ENCODE measurements at regions not wholly inside any gene's neighbourhood (a gene's known extent, or its start where the extent isn't known, plus 50 kb on each side); places are given as distances from the start of the nearest gene placed in this dataset.

DNA sequence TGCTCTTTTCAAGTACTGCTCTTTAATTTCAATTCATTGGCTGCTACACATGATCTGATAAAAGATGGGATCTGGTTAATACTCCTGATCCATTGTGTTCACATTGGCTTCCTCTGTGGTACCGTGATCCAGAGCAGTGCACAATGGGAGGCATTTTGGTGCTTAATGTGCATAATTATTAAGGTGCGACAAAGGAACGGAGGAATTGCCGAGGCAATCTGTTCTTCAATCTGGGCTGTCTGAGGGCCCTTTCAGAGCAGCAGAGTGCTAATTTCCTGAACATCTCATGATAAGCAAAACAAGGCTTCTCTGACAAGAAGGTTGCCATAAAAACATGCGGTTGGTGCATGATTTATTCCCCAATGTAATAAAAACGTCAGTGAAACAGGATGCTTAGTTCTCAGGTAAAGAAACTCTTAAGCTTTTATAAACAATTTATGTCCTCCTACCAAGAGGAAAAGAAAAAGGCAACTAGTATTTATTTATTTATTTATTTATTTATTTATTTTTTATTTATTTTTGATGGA is 64.0 kb upstream of the EPHA3 start:
- Histone ChIP-seq H3K27ac (ENCODE audit: low read length) (no peak overlapping the region), H4K20me1 (ENCODE audit: insufficient read depth, low read length) (no peaks in the 10 kb centered on the region), H3K79me2 (ENCODE audit: low read length) (no peaks in the 10 kb centered on the region), H3K36me3 (replicated peaks; ENCODE audit: insufficient read depth, low read length) (no peaks in the 10 kb centered on the region), H3K4me3 (ENCODE audit: low read length) (no peak overlapping the region), H3K27me3 (replicated peaks; ENCODE audit: insufficient read depth, low read length) (no peaks in the 10 kb centered on the region), H3K9ac (ENCODE audit: low read length) (no peak overlapping the region), H3F3A (ENCODE audit: insufficient read depth, low read length) (no peaks in the 10 kb centered on the region), H3K9me2 (replicated peaks; ENCODE audit: insufficient read depth, low read length) (no peaks in the 10 kb centered on the region), H3K4me1 (ENCODE audit: low read length) (no peaks in the 10 kb centered on the region), H3K4me2 (ENCODE audit: low read depth, low read length) (no peak overlapping the region), H2AFZ (ENCODE audit: low read length) (no peak overlapping the region), H3K9me3 (replicated peaks; ENCODE audit: insufficient read depth, low read length) (no peaks in the 10 kb centered on the region)
- no peak for DNase-seq
- no peak for TF ChIP-seq EZH2phosphoT487 (IDR thresholded peaks at IDR 0.05; ENCODE audit: low read length)
- TF ChIP-seq, protein P1, sequence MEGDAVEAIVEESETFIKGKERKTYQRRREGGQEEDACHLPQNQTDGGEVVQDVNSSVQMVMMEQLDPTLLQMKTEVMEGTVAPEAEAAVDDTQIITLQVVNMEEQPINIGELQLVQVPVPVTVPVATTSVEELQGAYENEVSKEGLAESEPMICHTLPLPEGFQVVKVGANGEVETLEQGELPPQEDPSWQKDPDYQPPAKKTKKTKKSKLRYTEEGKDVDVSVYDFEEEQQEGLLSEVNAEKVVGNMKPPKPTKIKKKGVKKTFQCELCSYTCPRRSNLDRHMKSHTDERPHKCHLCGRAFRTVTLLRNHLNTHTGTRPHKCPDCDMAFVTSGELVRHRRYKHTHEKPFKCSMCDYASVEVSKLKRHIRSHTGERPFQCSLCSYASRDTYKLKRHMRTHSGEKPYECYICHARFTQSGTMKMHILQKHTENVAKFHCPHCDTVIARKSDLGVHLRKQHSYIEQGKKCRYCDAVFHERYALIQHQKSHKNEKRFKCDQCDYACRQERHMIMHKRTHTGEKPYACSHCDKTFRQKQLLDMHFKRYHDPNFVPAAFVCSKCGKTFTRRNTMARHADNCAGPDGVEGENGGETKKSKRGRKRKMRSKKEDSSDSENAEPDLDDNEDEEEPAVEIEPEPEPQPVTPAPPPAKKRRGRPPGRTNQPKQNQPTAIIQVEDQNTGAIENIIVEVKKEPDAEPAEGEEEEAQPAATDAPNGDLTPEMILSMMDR (IDR thresholded peaks at IDR 0.05; ENCODE audit: low read length), result no peak
- no peak for TF ChIP-seq EZH2 (optimal IDR thresholded peaks at IDR 0.05; ENCODE audit: low read depth, low read length)

DNA sequence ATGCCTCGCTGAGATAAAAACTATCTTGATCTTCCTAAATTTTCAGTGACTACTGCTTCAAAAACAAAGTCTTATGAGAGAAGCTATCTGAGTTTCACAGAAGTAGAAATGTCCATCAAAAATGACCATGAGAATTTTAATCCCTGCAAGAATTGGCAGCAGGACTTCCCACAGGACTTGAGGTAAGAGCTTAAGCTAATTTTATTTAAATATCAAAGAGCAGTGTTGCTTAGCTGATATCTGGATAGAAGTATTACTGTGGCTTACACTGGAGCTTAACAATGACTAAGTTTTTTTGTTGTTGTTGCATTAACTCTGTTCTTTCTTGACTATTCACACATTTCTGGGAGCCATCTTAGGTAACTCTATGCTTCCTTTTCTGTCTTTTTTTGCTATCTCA is 60.8 kb upstream of the EPHA3 start:
- H3K79me2 ChIP-seq (ENCODE audit: low read length), result no peaks in the 10 kb centered on the region
- no peaks in the 10 kb centered on the region for H4K20me1 ChIP-seq (ENCODE audit: insufficient read depth, low read length)
- H3K9ac ChIP-seq (ENCODE audit: low read length), result no peak overlapping the region
- H3K27me3 ChIP-seq (replicated peaks; ENCODE audit: insufficient read depth, low read length), result no peaks in the 10 kb centered on the region
- H3K4me3 ChIP-seq (ENCODE audit: low read length), result no peak overlapping the region
- no peaks in the 10 kb centered on the region for H3F3A ChIP-seq (ENCODE audit: insufficient read depth, low read length)
- no peak overlapping the region for H3K4me2 ChIP-seq (ENCODE audit: low read depth, low read length)
- no peak overlapping the region for H3K27ac ChIP-seq (ENCODE audit: low read length)
- no peaks in the 10 kb centered on the region for H3K9me2 ChIP-seq (replicated peaks; ENCODE audit: insufficient read depth, low read length)
- TF ChIP-seq EZH2 (optimal IDR thresholded peaks at IDR 0.05; ENCODE audit: low read depth, low read length), result no peak
- TF ChIP-seq, protein P1 (IDR thresholded peaks at IDR 0.05; ENCODE audit: low read length), result no peak
- TF ChIP-seq EZH2phosphoT487 (IDR thresholded peaks at IDR 0.05; ENCODE audit: low read length), result no peak
- no peak overlapping the region for H2AFZ ChIP-seq (ENCODE audit: low read length)
- H3K36me3 ChIP-seq (replicated peaks; ENCODE audit: insufficient read depth, low read length), result no peaks in the 10 kb centered on the region
- no peaks in the 10 kb centered on the region for H3K4me1 ChIP-seq (ENCODE audit: low read length)
- H3K9me3 ChIP-seq (replicated peaks; ENCODE audit: insufficient read depth, low read length), result no peaks in the 10 kb centered on the region
- no peak for DNase-seq

DNA sequence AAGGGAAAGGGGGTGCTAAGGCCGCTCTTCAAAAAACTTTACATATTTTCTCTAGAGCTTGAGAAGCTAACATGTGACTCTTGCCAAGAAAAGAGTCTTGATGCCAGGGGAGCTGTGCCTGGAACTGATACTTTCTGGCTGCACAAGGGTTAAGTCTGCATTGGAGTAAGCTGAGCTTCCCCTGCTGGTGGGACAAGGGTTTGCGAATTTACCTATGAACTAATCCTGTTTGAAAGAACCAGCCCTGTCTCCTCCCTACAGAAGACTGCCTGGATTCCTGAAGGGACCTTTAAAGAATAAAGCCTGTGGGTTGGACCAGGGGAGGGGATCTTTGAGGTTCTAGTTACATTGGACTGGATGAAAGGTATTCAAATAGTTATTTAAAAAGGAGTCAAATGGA is 58.3 kb upstream of the EPHA3 start:
- no peaks in the 10 kb centered on the region for H3K9me2 ChIP-seq (replicated peaks; ENCODE audit: insufficient read depth, low read length)
- no peaks in the 10 kb centered on the region for H3K9me3 ChIP-seq (replicated peaks; ENCODE audit: insufficient read depth, low read length)
- TF ChIP-seq EZH2 (optimal IDR thresholded peaks at IDR 0.05; ENCODE audit: low read depth, low read length) (no peak), EZH2phosphoT487 (IDR thresholded peaks at IDR 0.05; ENCODE audit: low read length) (no peak)
- TF ChIP-seq, protein P1 (IDR thresholded peaks at IDR 0.05; ENCODE audit: low read length), result no peak
- no peak for DNase-seq
- no peak overlapping the region for H2AFZ ChIP-seq (ENCODE audit: low read length)
- no peak overlapping the region for H3K4me2 ChIP-seq (ENCODE audit: low read depth, low read length)
- no peak overlapping the region for H3K9ac ChIP-seq (ENCODE audit: low read length)
- no peaks in the 10 kb centered on the region for H3F3A ChIP-seq (ENCODE audit: insufficient read depth, low read length)
- no peaks in the 10 kb centered on the region for H4K20me1 ChIP-seq (ENCODE audit: insufficient read depth, low read length)
- H3K36me3 ChIP-seq (replicated peaks; ENCODE audit: insufficient read depth, low read length), result no peaks in the 10 kb centered on the region
- H3K27ac ChIP-seq (ENCODE audit: low read length), result no peak overlapping the region
- H3K27me3 ChIP-seq (replicated peaks; ENCODE audit: insufficient read depth, low read length), result no peaks in the 10 kb centered on the region
- no peak overlapping the region for H3K4me3 ChIP-seq (ENCODE audit: low read length)
- H3K79me2 ChIP-seq (ENCODE audit: low read length), result no peaks in the 10 kb centered on the region
- H3K4me1 ChIP-seq (ENCODE audit: low read length), result no peaks in the 10 kb centered on the region

Data from MM.1S (cell line).